HG03108 (cell line): ENCODE measurements at regions not wholly inside any gene's neighbourhood (a gene's known extent, or its start where the extent isn't known, plus 50 kb on each side); places are given as distances from the start of the nearest gene placed in this dataset.

Experiments
- ATAC-seq: cut with Tn5 transposase; IDR thresholded peaks from one replicate; pipeline ENCODE4 v1.9.1; 2021; ENCODE audit warnings: moderate library complexity; ENCODE audit not compliant: unreplicated experiment

GRCh38 chr7:22962775-22963350 is 51.1 kb downstream of the HYCC1 start:
- no peak for ATAC-seq

- ATAC-seq: no peak
Measured at GRCh38 chr7:22958742-22959141, 55.2 kb downstream of the HYCC1 start.

- ATAC-seq: no peak
Measured at GRCh38 chr7:22954251-22954650, 59.7 kb downstream of the HYCC1 start.

GRCh38 chr7:22952306-22953015 is 61.5 kb downstream of the HYCC1 start:
- ATAC-seq: no peak

GRCh38 chr7:22949944-22950343 is 64.0 kb downstream of the HYCC1 start:
- ATAC-seq: no peak

GRCh38 chr7:22949221-22949620 is 64.7 kb downstream of the HYCC1 start:
- ATAC-seq: no peak

- no peak for ATAC-seq
Measured at GRCh38 chr7:22948770-22949169, 65.2 kb downstream of the HYCC1 start.

- ATAC-seq: no peak
Measured at GRCh38 chr7:22945584-22945983, 68.3 kb downstream of the HYCC1 start.

- no peak for ATAC-seq
Measured at GRCh38 chr7:22944510-22944909, 69.4 kb downstream of the HYCC1 start.

GRCh38 chr7:22944022-22944421 is 69.9 kb downstream of the HYCC1 start:
- no peak for ATAC-seq

GRCh38 chr7:22942191-22942590 is 71.7 kb downstream of the HYCC1 start:
- no peak for ATAC-seq

- ATAC-seq: no peak
Measured at GRCh38 chr7:22939842-22940241, 74.1 kb downstream of the HYCC1 start.

GRCh38 chr7:22937946-22938345 is 76.0 kb downstream of the HYCC1 start:
- ATAC-seq: no peak

- ATAC-seq: no peak
Measured at GRCh38 chr7:22936246-22936645, 77.7 kb downstream of the HYCC1 start.

GRCh38 chr7:22935269-22935668 is 78.7 kb downstream of the HYCC1 start:
- no peak for ATAC-seq

GRCh38 chr7:22934473-22935065 is 79.4 kb downstream of the HYCC1 start:
- ATAC-seq: no peak

GRCh38 chr7:22934023-22934422 is 79.9 kb downstream of the HYCC1 start:
- ATAC-seq: no peak

- no peak for ATAC-seq
Measured at GRCh38 chr7:22932896-22933295, 81.0 kb downstream of the HYCC1 start.

- no peak for ATAC-seq
Measured at GRCh38 chr7:22931011-22931410, 82.9 kb downstream of the HYCC1 start.

GRCh38 chr7:22922307-22922706 is 91.6 kb downstream of the HYCC1 start:
- no peak for ATAC-seq

- no peak for ATAC-seq
Measured at GRCh38 chr7:22921386-22922086, 92.4 kb downstream of the HYCC1 start.

GRCh38 chr7:22920672-22921071 is 93.3 kb downstream of the HYCC1 start:
- no peak for ATAC-seq
